Right lobe of liver (tissue), 6 donors: ENCODE measurements at regions not wholly inside any gene's neighbourhood (a gene's known extent, or its start where the extent isn't known, plus 50 kb on each side); places are given as distances from the start of the nearest gene placed in this dataset.
A peak's percentile ranks its signal among the peaks of the same experiment; 100 is the strongest.
"Not testable (repeated sequence)": the region's sequence is repeated elsewhere in the genome, so short reads cannot be mapped to it uniquely, and the experiment has no call there.

Source experiments
- ATAC-seq, 4 donors: fragments of 200-7000 bp; cut with Tn5 transposase; one replicate each; pipeline ENCODE4 v1.9.1; 2020; ENCODE audit warnings: mild to moderate bottlenecking in 4 of 4, moderate library complexity in 4 of 4
- DNase-seq, 3 donors: peaks; one replicate each; pipeline ENCODE4 v3.0.0-alpha.2; 2020
- H3K27ac ChIP-seq, 3 donors: fragments of 200-600 bp; one replicate each; pipeline ENCODE4 v1.8.0; 2022
- H3K27me3 ChIP-seq, 2 donors: fragments of 200-600 bp; one replicate each; pipeline ENCODE4 v1.8.0; 2022
- H3K36me3 ChIP-seq, 4 donors: fragments of 200-600 bp; sonication (generic) in 1 of 4; one replicate each; pipeline versions ENCODE4 v1.5.1 to v1.8.0; 2017 to 2022; ENCODE audit warnings: control low read depth in 1 of 4
- H3K4me1 ChIP-seq, 4 donors: fragments of 200-600 bp; sonication (generic) in 1 of 4; one replicate each; pipeline versions ENCODE4 v1.5.1 to v1.8.0; 2017 to 2022; ENCODE audit warnings: control low read depth in 1 of 4
- H3K4me3 ChIP-seq, 3 donors: fragments of 200-600 bp; one replicate each; pipeline ENCODE4 v1.8.0; 2022
- H3K9me3 ChIP-seq, 4 donors: fragments of 200-600 bp; sonication (generic) in 1 of 4; one replicate each; pipeline versions ENCODE4 v1.5.1 to v1.8.0; 2017 to 2022; ENCODE audit warnings: control low read depth in 1 of 4
- POLR2A ChIP-seq: fragments of 450-650 bp; IDR thresholded peaks from one replicate; pipeline ENCODE4 v1.6.1; 2017; ENCODE audit warnings: antibody characterized with exemption, mild to moderate bottlenecking
- WGBS: methylation state at CpG from one replicate; pipeline ENCODE4 v1.1.6; 2018; ENCODE audit warnings: low coverage, low lambda C conversion rate; ENCODE audit not compliant: insufficient coverage; ENCODE audit errors: missing lambda C conversion rate; 5-methylcytosine and 5-hydroxymethylcytosine counted together
- intact Hi-C, 2 donors: fragments of 100-400 bp; cut with DNase I; formaldehyde crosslinking; loops; one replicate each; pipeline versions ENCODE4 v1.11.2 to v1.14.1; 2022
- TF ChIP-seq, protein P1 (sequence below), 4 donors: fragments of 200-600 bp in 3 of 4; fragments of 450-650 bp in 1 of 4; IDR thresholded peaks; one replicate each; pipeline versions ENCODE4 v1.5.1 to v1.8.0; 2016 to 2022; ENCODE audit warnings: antibody characterized with exemption in 4 of 4, mild to moderate bottlenecking in 2 of 4
- donor health status: DM: no; HTN: yes; CAD: no.
- donor health status: DM: no; HTN: no; CAD: no.
- donor health status: DM: no; HTN: no; CAD: no.
- donor health status: DM: no; HTN: yes; CAD: no.
- donor health status: DM: no; HTN: yes; CAD: no.

GRCh38 chr9:72440378-72440777, 75.4 kb upstream of the ZFAND5 start:
- ATAC-seq: peak in 3 of 4 donors; percentile 54 to 68 (median 59)
- no peak for DNase-seq
- Histone ChIP-seq H3K9me3 (no peaks in the 10 kb centered on the region), H3K27me3 (no peaks in the 10 kb centered on the region), H3K4me1 (peaks cover 0 to 7% (median 0%) of the 10 kb centered on the region in 4 donors), H3K36me3 (no peaks in the 10 kb centered on the region), H3K4me3 (no peak overlapping the region), H3K27ac (no peak overlapping the region)
- TF ChIP-seq, protein P1, sequence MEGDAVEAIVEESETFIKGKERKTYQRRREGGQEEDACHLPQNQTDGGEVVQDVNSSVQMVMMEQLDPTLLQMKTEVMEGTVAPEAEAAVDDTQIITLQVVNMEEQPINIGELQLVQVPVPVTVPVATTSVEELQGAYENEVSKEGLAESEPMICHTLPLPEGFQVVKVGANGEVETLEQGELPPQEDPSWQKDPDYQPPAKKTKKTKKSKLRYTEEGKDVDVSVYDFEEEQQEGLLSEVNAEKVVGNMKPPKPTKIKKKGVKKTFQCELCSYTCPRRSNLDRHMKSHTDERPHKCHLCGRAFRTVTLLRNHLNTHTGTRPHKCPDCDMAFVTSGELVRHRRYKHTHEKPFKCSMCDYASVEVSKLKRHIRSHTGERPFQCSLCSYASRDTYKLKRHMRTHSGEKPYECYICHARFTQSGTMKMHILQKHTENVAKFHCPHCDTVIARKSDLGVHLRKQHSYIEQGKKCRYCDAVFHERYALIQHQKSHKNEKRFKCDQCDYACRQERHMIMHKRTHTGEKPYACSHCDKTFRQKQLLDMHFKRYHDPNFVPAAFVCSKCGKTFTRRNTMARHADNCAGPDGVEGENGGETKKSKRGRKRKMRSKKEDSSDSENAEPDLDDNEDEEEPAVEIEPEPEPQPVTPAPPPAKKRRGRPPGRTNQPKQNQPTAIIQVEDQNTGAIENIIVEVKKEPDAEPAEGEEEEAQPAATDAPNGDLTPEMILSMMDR (IDR thresholded peaks at IDR 0.05): no peak
- TF ChIP-seq POLR2A: no peak
- 51% methylated on average over 2 of the region's 2 CpGs for WGBS
- intact Hi-C loops: no loop called here

GRCh38 chr9:72433616-72434267, 68.7 kb upstream of the ZFAND5 start:
- H3K9me3 ChIP-seq, ATAC-seq, H3K36me3 ChIP-seq, DNase-seq, H3K27ac ChIP-seq, H3K27me3 ChIP-seq, H3K4me3 ChIP-seq, H3K4me1 ChIP-seq, intact Hi-C loops: not testable (repeated sequence)
- 87% methylated on average over 12 of the region's 12 CpGs for WGBS

DNA sequence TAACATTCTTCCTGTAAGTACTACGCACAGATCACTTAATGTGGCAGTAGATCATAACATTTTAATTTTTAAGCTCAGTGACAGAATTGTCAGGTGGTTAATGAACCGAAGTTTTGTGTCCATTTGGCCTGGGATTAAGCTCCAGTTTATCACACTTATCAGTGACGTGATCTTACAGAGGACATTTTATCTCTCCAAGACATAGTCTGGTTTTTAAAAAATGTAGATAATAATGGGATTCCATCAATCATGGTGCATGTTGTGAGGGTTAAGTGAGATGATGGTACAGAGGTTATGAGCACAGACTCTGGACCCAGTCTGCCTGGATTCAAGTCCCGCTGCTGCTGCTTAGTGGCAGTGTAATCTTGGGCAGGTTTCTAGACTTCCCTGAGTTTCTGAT, 66.0 kb upstream of the ZFAND5 start:
- WGBS: 93% methylated on average over 4 of the region's 4 CpGs
- intact Hi-C loops: no loop called here

GRCh38 chr9:72428329-72428728, 63.3 kb upstream of the ZFAND5 start:
- intact Hi-C loops: no loop called here
- ATAC-seq: no peak
- 33% methylated on average over 1 of the region's 1 CpG for WGBS
- H3K9me3 ChIP-seq: no peaks in the 10 kb centered on the region
- no peaks in the 10 kb centered on the region for H3K4me1 ChIP-seq
- H3K27me3 ChIP-seq: no peaks in the 10 kb centered on the region
- TF ChIP-seq POLR2A: no peak
- TF ChIP-seq, protein P1 (IDR thresholded peaks at IDR 0.05): no peak
- no peak overlapping the region for H3K27ac ChIP-seq
- H3K36me3 ChIP-seq: no peaks in the 10 kb centered on the region
- no peak for DNase-seq
- no peak overlapping the region for H3K4me3 ChIP-seq

More for the DNA sequence above, 66.0 kb upstream of the ZFAND5 start:
- TF ChIP-seq, protein P1 (IDR thresholded peaks at IDR 0.05): no peak
- no peak for TF ChIP-seq POLR2A
- H3K27ac ChIP-seq: no peak overlapping the region
- no peak for DNase-seq
- H3K9me3 ChIP-seq: no peaks in the 10 kb centered on the region
- H3K4me3 ChIP-seq: no peak overlapping the region
- no peak for ATAC-seq
- H3K4me1 ChIP-seq: no peaks in the 10 kb centered on the region
- H3K36me3 ChIP-seq: no peaks in the 10 kb centered on the region
- H3K27me3 ChIP-seq: no peaks in the 10 kb centered on the region

GRCh38 chr9:72427801-72428200, 62.8 kb upstream of the ZFAND5 start:
- H3K27me3 ChIP-seq: no peaks in the 10 kb centered on the region
- WGBS: 69% methylated on average over 1 of the region's 1 CpG
- intact Hi-C loops: no loop called here
- H3K36me3 ChIP-seq: no peaks in the 10 kb centered on the region
- H3K4me3 ChIP-seq: no peak overlapping the region
- no peak overlapping the region for H3K27ac ChIP-seq
- DNase-seq (no peak), ATAC-seq (no peak)
- TF ChIP-seq POLR2A: no peak
- TF ChIP-seq, protein P1 (IDR thresholded peaks at IDR 0.05): no peak
- H3K9me3 ChIP-seq: no peaks in the 10 kb centered on the region
- no peaks in the 10 kb centered on the region for H3K4me1 ChIP-seq
